Posterior cingulate gyrus (tissue), 11 donors: ENCODE measurements at regions not wholly inside any gene's neighbourhood (a gene's known extent, or its start where the extent isn't known, plus 50 kb on each side); places are given as distances from the start of the nearest gene placed in this dataset.
A peak's percentile ranks its signal among the peaks of the same experiment; 100 is the strongest.

Experiments used
- DNase-seq, 10 donors: peaks; one replicate each; pipeline versions ENCODE4 v3.0.0 to v3.0.0-alpha.2; 2020 to 2021; ENCODE audit warnings: mixed read lengths in 3 of 10
- intact Hi-C: fragments of 100-400 bp; cut with DNase I; formaldehyde crosslinking; loops from one replicate; pipeline ENCODE4 v1.15.1; 2023

DNA sequence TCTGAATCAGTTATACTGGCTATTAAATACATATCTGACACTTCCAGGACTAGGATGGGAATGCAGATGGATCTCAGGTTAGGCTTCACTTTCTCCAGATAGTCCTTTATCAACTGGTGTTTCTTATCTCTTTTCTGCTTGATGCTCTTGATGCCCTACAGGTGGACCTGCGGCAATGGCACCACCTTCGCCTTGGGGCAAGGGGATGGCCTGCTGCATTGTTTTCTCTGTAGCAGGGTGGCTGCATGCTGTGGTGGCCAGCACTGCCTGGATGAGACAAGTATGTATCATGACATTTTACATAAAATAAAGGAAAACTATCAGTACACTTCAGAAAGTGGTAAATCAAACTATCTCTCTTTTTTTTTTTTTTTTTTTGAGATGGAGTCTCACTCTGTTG is 217.7 kb upstream of the ZP4 start:
- intact Hi-C loops: no loop called here
- DNase-seq: no peak

- intact Hi-C loops: no loop called here
- no peak for DNase-seq
Measured at GRCh38 chr1:238107322-238107721, 216.6 kb upstream of the ZP4 start.

- intact Hi-C loops: no loop called here
- no peak for DNase-seq
Measured at GRCh38 chr1:238104752-238105151, 214.0 kb upstream of the ZP4 start.

DNA sequence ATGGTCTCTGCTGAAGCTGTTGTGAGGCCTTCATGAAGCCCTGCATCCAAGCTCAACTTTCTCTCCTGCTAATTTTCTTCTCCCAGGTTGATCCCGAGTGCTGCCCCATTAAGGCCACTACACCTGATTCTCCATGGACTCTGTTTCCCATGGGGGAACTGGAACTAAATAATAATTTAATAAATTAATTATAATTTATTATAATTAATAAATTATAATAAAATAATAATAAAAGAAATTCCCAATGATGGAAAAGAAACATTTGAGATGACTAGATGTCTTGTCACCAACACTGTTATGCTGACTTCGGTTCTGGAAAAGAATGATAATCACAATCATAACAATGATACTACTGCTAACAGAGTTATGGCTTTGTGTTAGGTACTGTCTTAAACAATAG is 211.2 kb upstream of the ZP4 start:
- no peak for DNase-seq
- intact Hi-C loops: no loop called here

DNA sequence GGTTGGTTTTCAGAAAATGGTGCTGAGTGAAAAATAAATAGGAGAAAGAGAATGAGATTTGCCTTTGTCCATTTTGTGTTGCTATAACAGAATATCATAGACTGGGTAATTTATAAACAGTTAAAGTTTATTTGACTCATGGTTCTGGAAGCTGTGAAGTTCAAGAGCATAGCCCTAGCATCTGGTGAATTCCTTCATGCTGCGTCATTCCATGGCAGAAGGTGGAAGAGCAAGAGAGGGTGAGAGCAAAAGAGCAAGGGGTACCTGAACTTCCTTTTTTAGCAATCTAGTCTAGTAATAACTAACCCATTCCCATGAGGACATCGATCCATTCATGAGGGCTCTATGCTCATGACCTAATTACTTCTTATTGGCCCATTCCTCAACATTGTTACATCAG is 209.1 kb upstream of the ZP4 start:
- intact Hi-C loops: no loop called here
- DNase-seq: no peak

GRCh38 chr1:238089615-238090014 is 198.9 kb upstream of the ZP4 start:
- intact Hi-C loops: no loop called here

GRCh38 chr1:238088560-238089290 is 198.0 kb upstream of the ZP4 start:
- intact Hi-C loops: no loop called here
- no peak for DNase-seq

More at GRCh38 chr1:238089615-238090014, 198.9 kb upstream of the ZP4 start:
- no peak for DNase-seq

DNA sequence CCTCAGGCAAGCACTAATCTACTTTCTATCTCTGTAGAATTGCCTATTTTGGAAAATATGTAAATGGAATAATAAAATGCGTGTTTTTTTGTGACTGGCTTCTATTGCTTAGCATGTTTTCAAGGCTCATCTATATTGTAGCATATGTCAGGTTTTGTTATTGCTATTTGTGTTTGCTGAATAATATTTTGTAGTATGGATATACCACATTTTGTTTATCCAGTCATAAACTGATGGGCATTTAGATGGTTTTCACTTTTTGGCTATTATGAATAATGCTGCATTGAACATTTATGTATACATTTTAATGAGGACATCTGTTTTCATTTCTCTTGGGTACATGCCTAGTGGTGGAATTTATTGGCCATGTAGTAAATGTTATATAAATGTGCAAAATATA is 183.3 kb upstream of the ZP4 start:
- no peak for DNase-seq
- intact Hi-C loops: no loop called here

DNA sequence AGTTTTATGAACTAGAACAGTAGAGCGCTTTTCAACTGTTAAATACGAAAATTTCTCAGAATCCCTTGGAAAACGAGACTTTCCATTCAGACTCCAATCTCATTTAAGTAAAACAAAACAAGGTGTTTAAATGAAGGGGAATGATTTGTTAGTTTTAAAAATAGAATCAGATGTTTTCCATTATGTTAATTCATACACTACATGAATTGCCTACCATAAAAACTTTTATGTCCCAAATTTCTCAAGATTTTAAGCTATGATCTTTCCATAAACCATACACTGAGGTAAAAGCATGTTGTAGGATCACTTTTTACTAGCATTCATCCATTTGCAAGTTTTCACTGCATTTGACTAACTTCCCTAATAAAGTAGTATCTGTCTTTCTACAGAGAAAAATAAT is 180.3 kb upstream of the ZP4 start:
- DNase-seq: no peak
- intact Hi-C loops: no loop called here

DNA sequence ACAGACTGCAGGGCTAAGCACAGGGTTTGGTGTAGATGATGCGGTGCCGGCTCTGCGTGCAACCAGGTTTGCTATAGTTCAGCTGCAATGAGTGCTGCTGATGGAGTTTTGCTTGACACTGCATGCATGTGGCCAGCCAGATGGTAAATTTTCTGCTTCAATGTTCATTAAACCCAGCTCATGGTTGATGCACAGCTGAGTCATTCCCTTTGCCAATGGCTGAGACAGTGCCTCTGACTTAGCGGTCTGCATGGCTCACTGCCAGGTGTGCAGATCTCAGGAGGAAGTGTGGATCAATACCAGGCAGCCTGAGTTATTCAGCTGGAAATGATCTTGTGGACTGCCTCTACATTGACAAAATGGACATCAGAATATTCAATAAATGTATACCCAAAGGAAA is 172.7 kb upstream of the ZP4 start:
- intact Hi-C loops: no loop called here

GRCh38 chr1:238061967-238062613 is 171.4 kb upstream of the ZP4 start:
- no peak for DNase-seq
- intact Hi-C loops: no loop called here

More for the DNA sequence above, 172.7 kb upstream of the ZP4 start:
- DNase-seq: peak in 2 of 10 donors; percentile 46 to 52

DNA sequence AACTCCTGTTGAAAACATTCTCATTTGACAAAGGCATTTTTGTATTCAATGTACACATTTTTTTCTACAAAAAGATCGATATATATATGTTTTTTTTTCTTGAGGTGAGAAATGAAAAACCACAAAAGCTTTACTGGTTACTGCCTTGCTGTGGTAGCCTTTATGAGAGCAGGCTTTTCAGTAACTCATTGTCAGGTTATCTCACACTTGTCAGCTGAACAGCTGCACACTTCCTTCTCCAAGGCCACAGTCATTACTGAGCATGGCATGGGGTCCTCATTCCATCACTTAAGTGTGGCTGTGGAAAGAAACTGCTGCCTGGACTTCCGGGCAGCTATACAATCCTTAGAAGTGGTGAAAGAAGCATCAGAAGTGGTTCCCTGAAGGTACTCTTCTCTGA is 169.3 kb upstream of the ZP4 start:
- intact Hi-C loops: no loop called here
- DNase-seq: no peak

GRCh38 chr1:238052496-238053266 is 162.0 kb upstream of the ZP4 start:
- DNase-seq: no peak
- intact Hi-C loops: no loop called here

- no peak for DNase-seq
- intact Hi-C loops: no loop called here
Measured at GRCh38 chr1:238029126-238029525, 138.4 kb upstream of the ZP4 start.

- no peak for DNase-seq
- intact Hi-C loops: no loop called here
Measured at GRCh38 chr1:238027366-238027765, 136.6 kb upstream of the ZP4 start.

DNA sequence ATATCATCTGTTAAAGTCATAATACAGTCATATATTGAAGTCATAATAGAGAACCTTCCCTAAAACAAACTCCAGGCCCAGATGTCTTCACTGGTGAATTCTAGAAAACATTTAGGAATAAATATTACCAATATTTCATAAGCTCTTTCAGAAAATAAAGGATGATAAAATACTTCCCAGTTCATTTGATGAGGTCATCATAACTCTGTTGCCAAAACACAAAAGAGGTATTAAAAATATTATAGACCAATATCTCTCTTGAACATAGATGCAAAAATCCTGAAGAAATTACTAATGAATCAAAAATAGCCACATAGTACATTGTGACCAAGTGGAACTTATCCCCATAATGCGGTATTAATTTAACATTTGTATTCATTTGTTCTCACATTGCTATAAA is 132.4 kb upstream of the ZP4 start:
- DNase-seq: no peak

DNA sequence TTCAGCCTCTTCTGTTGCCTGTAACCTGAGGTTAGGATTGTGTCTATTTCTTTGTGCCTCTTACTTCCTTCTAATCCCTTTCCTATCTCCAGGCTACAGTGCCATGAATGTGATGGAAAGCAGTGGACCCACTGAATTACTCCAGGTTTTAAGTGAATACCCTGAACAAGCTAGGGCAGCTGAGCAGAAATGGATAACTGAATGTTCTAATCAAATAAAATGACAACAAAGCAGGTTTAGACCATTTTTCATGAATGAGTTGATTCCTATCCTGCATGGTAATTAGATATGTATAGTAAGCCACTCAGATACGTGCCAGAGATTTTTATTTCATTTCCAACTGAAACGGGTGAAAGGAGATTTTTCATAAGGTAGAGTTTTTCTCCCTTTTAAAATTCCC is 127.5 kb upstream of the ZP4 start:
- intact Hi-C loops: no loop called here

More for the DNA sequence above, 132.4 kb upstream of the ZP4 start:
- intact Hi-C loops: no loop called here

GRCh38 chr1:238006779-238007178 is 116.1 kb upstream of the ZP4 start:
- DNase-seq: no peak
- intact Hi-C loops: no loop called here

More for the DNA sequence above, 127.5 kb upstream of the ZP4 start:
- no peak for DNase-seq

GRCh38 chr1:238005116-238005515 is 114.4 kb upstream of the ZP4 start:
- intact Hi-C loops: no loop called here
- DNase-seq: no peak

DNA sequence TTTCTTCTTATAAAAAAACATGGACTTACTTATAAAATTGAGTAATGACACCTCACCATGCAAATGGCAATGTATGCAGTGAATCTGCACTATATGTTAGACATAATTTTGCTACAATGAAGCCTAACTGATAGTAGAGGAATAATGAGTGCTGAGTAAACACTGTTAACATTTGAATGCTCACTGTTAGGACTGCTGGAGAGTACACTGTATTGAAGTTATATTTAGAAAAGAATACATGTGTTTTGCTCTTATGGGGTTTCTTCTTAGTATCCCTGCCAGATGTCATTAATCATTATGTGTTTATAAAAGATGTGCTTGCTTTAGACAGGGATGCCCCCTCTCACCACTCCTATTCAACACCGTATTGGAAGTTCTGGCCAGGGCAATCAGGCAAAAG is 111.1 kb upstream of the ZP4 start:
- intact Hi-C loops: no loop called here
- no peak for DNase-seq

DNA sequence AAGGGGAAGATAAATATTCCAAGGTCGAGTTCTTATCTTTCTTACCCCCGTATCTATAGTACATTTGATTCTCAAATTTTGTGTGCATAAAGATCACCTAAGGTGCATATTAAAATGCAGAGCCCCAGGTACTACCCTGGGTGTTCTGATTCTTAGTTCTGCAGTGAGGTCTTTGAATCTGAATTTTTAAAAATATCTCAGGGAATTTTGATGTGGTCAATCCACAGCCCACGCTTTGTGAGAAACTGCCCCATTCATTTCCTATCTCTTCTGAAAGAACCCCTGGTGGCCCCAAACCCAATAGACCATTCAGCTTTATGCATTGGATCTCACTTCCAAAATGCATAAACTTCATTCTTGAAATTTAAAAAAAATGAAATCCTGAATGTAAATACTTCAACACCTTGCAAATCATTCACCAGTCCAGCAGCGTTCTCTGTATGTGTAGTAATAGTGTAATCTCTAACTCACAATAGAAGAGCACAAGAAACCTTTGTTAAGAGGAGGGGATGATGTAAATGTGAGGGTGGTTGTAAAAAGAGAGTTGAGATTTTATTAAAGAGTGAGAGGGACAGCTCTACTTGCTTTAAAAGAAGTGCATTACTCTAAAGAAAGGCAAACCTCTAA is 108.8 kb upstream of the ZP4 start:
- no peak for DNase-seq
- intact Hi-C loops: no loop called here
